Medulla oblongata (tissue), 1 donor: ENCODE measurements at regions not wholly inside any gene's neighbourhood (a gene's known extent, or its start where the extent isn't known, plus 50 kb on each side); places are given as distances from the start of the nearest gene placed in this dataset.

Experiments
- DNase-seq: peaks from one replicate; pipeline ENCODE4 v3.0.0-alpha.2; 2015; ENCODE audit errors: extremely low spot score

DNA sequence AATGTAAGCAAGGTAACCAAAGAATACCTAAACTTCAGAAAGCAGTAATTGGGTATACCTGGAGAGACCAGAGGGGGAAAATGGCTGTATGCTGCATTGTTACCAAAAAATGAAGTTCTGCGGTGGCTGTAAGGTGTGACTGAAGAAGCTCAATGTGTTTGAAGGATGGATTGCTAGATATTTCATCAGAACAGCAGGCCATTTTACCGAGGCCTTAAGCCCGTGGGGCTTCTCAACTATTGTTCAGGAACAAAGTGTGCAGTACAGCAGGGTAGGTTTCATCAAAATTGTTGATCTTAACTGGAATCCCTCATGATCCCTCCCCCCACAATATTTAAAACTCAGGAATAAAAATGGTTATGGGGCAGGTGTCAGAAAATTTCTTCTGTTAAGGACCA is 204.0 kb upstream of the GHITM start:
- DNase-seq: no peak

DNA sequence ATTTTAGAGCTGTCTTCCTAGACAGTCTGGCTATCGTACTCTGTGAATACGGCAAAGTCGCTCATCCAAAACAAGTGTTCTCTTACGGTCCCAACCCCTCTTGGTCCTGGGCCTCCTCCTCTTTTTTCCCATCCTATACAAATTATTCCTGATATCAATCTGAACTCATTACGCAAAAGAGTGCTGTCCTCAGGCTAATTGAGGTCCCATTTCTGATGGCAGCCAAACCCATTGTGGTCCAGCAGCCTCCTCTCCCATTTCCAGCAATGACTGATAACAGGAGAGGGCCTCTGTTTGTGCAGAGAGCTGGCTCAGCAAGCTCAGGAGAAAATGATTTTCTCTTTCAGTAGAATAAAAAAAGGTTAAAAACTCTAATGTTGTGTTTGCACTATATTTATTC is 203.4 kb upstream of the GHITM start:
- DNase-seq: no peak

DNA sequence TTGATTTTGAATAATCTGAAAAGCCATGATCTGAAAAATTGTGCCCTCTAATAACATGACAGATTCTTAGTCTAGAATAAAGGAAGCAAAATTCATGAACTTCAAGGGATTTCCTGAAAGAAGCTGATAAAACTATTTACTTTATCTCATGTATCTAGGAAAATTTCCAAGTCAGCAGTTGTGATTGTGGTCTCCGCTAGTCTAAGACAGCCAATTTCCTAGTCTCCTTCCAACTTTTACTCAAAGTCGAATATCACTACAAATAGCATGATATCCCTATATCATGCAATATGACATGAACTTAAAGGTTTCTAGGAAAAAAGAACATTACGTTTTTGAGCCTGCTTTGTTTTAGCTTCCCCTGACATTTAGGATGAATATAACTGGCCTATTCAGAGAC is 202.1 kb upstream of the GHITM start:
- DNase-seq: no peak

GRCh38 chr10:83937826-83938225 is 201.5 kb upstream of the GHITM start:
- DNase-seq: no peak

- DNase-seq: no peak
Measured at GRCh38 chr10:83941189-83941588, 198.1 kb upstream of the GHITM start.

DNA sequence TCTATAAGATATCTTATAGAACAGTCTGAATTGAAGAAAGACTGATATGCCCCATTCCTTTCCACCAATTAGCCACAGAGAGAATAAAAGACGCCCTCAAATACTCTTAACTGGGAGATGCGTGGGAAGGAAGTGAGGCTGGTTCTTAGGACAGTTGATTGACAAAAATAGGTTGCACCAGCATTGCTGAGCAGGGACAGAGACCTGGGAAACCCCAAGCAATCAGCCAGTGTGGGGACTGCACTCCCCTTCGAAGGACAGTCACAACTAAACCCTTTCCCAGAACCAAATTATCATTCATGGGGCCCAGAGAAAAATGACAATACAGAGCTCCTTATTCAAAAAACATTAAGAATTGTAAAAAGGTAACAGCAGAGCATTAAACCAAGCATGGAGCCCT is 196.9 kb upstream of the GHITM start:
- no peak for DNase-seq

DNA sequence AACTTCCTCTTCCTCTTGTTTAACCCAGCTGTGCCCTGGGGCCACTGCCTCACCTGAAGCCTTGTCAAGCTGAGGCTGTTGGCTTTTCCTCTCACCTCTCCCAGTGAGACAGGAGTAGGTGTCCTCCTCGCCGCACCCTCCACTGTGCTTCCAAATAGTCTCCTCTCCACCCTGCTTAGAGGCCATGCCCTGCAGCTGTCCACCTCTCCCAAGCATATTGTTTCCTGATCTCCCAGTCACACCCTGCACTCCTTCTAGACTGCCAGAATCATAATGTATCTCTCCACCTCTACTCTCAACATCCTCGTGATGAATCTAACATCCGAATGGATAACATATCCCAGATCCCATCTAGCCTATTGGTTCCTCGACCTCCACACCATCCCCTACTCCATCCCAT is 196.3 kb upstream of the GHITM start:
- DNase-seq: no peak

DNA sequence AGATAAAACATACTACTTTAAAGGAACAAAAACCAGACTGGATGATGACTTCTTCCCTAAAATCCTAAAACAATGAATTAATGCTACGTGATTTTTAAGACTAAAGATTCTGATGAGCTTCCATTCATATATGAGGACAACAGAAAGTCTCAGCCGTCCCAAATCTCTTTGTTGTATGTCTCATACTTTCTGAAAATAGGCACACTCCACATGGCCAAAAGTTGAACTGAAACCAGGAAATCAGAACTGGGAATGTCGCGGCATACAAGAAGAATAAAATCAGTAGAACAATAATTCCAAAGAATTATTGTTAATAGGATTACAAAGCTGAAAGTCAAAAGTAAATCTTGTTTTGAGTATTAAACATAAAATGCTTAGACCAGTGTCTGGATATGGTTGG is 195.4 kb upstream of the GHITM start:
- peak; percentile 60 for DNase-seq

DNA sequence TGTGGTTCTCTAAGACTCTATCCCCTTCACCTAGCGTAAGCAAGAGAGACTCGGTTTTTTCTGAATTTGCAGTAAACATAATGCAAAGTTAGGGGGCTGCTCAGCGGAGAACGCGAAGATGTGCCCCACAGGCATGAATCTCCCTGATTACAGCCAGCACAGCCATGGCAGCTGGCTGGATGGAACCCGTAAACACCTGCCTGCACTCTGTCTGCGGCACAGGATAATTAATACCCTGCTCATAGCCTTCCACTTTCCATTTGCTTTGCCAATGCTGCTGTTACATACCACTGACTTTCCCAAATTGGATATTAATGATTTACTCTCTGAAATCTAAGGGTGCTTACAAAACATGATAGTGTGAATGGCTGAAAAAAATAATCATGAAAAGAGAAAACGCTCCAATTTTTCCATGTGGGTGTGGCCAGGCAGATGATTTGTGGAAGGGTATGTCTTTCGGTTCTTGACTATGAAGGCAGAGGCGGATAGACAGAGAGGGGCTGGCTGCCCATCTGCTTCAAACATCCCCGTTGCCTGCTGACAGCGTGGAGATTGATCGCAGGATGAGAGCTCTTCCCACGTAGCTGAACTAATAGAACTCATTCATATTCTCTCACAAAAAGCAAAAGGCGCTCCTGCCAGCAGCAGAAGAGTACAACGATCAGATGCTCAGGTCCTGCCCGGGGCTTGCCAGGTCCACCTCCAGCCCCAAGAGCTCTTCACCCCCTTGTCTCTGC is 193.2 kb upstream of the GHITM start:
- DNase-seq: no peak

GRCh38 chr10:83952314-83952713 is 187.0 kb upstream of the GHITM start:
- no peak for DNase-seq

DNA sequence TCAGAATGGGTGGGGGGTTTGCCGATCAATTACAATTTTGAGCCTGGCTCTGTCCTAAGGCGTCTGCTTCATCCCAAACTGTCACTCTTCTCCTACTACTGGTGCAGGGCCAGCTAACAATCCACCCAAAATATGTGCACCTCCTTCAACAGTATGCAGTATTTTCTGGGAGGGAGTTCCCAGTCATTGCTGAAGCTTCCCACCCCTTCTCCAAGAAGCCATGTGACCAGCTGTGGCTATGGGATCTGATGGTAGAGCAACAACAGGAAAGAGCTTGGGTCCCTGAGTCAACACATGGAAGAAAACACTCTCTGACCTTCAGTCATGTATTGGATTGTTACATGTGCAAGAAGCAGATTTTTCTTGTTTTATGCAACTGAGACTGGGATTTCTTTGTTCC is 185.7 kb upstream of the GHITM start:
- no peak for DNase-seq

GRCh38 chr10:83954193-83954799 is 185.0 kb upstream of the GHITM start:
- DNase-seq: no peak

GRCh38 chr10:83955406-83955805 is 183.9 kb upstream of the GHITM start:
- no peak for DNase-seq

DNA sequence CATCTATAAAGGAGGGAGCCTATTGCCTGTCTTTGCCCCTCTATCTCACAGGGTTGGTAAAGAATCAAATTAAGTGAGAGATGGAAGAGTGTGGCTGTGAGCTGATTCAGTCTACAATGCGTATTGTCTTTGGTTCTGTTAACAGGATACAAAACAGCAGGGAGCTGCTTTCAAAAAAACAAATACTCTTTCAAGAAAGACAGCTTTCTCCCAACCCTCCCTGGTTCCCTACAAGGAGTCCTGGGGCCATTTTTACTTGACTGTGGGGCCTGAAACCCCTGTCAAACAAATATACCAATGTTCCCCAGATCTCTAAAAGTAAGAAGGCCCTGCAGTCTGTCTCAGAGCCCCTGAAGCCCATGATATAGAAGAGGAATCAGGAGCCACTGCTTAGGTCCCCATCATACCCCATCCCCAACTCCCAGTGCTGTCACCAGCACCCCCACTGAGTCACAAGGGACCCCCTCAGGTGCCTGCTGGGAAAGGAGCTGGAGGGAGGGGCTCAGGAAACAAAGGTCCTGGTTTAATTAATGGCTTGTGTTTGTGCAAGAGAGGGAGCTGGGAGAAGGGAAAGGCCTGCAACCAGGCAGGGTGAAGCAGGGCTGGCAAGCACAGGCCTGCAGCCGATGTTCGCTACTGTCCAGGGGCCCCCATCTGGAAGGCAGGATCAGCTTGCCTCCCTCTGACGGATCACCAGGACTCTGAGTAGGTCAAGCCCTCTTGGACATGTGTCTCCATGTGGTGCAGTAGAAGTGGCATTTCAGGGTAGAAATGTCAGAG is 182.0 kb upstream of the GHITM start:
- no peak for DNase-seq

DNA sequence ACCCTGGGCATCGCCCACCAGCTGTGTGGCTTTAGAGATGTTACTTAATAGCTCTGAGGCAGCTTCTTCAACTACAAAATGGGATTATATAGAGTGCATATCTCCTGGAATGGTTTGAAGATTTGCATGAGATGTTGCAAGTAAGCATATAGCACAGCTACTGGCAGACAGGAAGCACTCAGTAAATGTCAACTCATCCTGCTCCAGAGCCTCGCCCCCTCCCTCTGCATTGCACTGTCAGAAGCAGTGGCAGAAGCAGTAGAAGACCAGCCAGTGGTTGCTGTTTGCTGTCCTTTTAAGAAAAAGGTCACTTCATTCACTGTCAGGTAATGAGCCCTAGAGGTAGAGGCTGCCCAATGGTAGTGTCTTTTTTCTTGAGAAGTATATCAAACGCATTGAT is 180.0 kb upstream of the GHITM start:
- DNase-seq: no peak

- no peak for DNase-seq
Measured at GRCh38 chr10:83960125-83960524, 179.2 kb upstream of the GHITM start.

DNA sequence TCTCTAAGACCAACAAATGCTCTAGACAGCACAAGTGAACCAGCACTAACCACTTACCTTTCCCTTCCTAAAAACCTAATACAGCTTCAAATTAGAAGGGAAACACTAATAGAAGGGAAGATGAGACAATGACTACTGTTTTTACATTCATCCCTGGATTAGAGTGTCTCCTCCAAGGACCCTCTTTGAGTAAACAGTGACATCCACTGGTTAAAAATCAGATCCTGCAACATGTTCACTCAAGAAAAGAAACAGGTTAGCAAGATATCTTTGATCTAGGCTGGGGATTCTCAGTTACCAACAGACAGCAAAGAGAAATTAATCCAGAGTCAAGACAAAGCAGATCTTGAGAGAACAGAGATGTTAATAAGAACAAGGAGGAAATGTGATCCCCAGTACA is 177.7 kb upstream of the GHITM start:
- DNase-seq: no peak

GRCh38 chr10:83963446-83963845 is 175.9 kb upstream of the GHITM start:
- DNase-seq: no peak

DNA sequence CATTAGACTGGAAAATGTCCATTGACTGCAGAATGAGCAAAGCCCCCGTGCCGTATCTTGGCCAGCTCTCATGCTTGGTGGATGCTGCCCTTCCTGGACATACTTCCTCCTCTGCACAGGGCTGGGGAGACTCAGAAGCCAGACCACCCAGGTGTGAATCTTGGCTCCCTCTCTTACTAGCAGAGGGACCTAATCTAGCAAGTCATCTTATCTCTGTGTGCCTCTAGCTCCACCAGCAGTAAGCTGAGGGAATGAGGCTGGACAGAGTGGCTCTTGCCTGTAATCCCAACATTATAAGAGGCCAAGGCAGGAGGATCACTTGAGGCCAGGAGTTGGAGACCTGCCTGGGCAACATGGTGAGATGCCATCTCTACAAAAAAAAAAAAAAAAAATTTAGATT is 173.8 kb upstream of the GHITM start:
- DNase-seq: no peak

DNA sequence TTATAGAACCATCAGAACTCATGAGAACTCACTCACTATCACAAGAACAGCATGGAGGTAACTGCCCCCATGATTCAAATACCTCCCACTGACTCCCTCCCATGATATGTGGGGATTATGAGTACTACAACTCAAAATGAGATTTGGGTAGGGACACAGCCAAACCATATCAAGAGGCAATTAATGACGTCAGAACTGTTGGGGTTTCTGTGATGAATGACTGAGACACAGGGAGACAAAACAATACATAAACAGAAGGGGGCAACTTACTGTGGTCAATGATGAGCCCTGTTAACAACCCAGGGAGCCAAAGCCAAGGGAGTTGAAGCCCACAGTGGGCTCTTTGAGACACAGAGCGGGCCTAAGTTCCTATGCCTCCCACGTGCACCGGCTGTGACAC is 171.3 kb upstream of the GHITM start:
- DNase-seq: no peak

DNA sequence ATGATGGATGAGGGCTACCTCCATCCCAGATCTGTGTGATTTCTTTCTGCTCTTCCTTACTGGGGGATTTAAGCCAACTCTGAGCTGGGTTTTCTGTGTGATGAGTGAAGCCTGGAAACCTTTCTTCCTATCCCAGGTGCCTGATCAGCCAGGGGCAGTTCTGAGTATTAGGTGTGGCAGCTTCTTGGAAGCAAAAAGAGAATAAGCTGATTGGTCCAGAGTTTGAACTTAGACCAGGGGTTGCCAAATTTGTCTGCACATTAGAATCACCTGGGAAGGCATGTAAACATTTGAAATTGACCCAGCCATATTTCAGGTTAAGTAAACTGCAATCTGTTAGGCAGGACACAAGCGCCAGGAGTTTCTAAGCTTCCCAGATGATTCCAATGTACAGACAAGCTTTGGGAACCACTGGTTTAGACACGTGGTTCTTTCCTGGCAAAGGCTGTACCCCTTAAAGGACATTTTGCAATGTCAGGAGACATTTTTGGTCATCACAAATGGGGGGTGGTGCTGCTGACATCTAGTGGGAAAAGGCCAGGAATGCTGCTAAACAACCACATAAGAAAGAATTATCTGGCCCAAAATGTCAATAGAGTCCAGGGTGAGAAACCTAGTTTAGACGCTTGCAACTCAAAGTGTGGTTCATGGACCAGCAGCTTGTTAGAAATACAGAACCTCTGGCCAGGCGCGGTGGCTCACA is 160.5 kb upstream of the GHITM start:
- no peak for DNase-seq

DNA sequence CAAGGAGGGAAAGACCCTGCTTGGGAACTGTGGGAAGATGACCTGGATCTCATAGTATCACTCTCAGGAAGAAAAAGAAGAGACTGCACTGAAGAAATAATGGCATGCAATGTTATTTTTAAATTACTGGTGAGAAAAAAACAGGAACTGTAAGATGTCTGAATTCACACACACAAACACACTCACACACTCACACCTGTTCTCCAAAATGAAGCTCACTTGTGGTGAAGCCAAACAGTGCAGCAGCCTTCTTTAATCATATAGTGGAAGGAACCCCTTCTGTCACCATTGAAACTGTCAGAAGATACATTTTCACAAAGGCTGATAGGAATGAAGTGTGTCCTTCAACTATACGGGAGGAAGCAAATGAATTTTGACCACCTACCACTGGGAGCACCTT is 156.5 kb upstream of the GHITM start:
- DNase-seq: no peak
